Stimulated activated CD4-positive, alpha-beta T cell treated with anti-CD3 and anti-CD28 coated beads, Interleukin-2, amount 100 ng/mL, for 48 hours (primary cell): ENCODE measurements at regions not wholly inside any gene's neighbourhood (a gene's known extent, or its start where the extent isn't known, plus 50 kb on each side); places are given as distances from the start of the nearest gene placed in this dataset.

Experiments
- DNase-seq, 2 donors: peaks; one replicate each; pipeline ENCODE4 v3.0.0-alpha.2; 2020

GRCh38 chr20:7178004-7178403 lies 410.5 kb downstream of the BMP2 start:
- no peak for DNase-seq

GRCh38 chr20:7180256-7181045 lies 413.0 kb downstream of the BMP2 start:
- DNase-seq = no peak

- DNase-seq = no peak
Measured at GRCh38 chr20:7189231-7189630, 421.7 kb downstream of the BMP2 start.

GRCh38 chr20:7193681-7194080 lies 426.2 kb downstream of the BMP2 start:
- DNase-seq = no peak

- DNase-seq = no peak
Measured at GRCh38 chr20:7195704-7196103, 428.2 kb downstream of the BMP2 start.

- no peak for DNase-seq
Measured at GRCh38 chr20:7196481-7196880, 429.0 kb downstream of the BMP2 start.

GRCh38 chr20:7199861-7200260 lies 432.4 kb downstream of the BMP2 start:
- no peak for DNase-seq

GRCh38 chr20:7207186-7207798 lies 439.8 kb downstream of the BMP2 start:
- no peak for DNase-seq

- no peak for DNase-seq
Measured at GRCh38 chr20:7210910-7211309, 443.4 kb downstream of the BMP2 start.

- DNase-seq = no peak
Measured at GRCh38 chr20:7214081-7214740, 446.7 kb downstream of the BMP2 start.

GRCh38 chr20:7217606-7218005 lies 450.1 kb downstream of the BMP2 start:
- DNase-seq = no peak

GRCh38 chr20:7220755-7221154 lies 453.3 kb downstream of the BMP2 start:
- no peak for DNase-seq

- no peak for DNase-seq
Measured at GRCh38 chr20:7226156-7226555, 458.7 kb downstream of the BMP2 start.

GRCh38 chr20:7231303-7231702 lies 463.8 kb downstream of the BMP2 start:
- no peak for DNase-seq

GRCh38 chr20:7232796-7233195 lies 465.3 kb downstream of the BMP2 start:
- no peak for DNase-seq

GRCh38 chr20:7237251-7237650 lies 469.8 kb downstream of the BMP2 start:
- DNase-seq = no peak

- no peak for DNase-seq
Measured at GRCh38 chr20:7240490-7240889, 473.0 kb downstream of the BMP2 start.

GRCh38 chr20:7248281-7249201 lies 481.1 kb downstream of the BMP2 start:
- no peak for DNase-seq

GRCh38 chr20:7250337-7250736 lies 482.9 kb downstream of the BMP2 start:
- DNase-seq = no peak

GRCh38 chr20:7257099-7257498 lies 489.6 kb downstream of the BMP2 start:
- no peak for DNase-seq

- no peak for DNase-seq
Measured at GRCh38 chr20:7257692-7258466, 490.4 kb downstream of the BMP2 start.

GRCh38 chr20:7262803-7263202 lies 495.3 kb downstream of the BMP2 start:
- DNase-seq = no peak
